ENCODE measurements at regions not wholly inside any gene's neighbourhood (a gene's known extent, or its start where the extent isn't known, plus 50 kb on each side); places are given as distances from the start of the nearest gene placed in this dataset.
"Not testable (repeated sequence)": the region's sequence is repeated elsewhere in the genome, so short reads cannot be mapped to it uniquely, and the experiment has no call there.

- DNase-seq, result no peak
Measured at GRCh38 chr16:48105976-48106375, 49.8 kb downstream of the ABCC12 start.

- no peak for DNase-seq
Measured at GRCh38 chr16:48105456-48105855, 50.3 kb downstream of the ABCC12 start.

GRCh38 chr16:48103591-48103990, 52.2 kb downstream of the ABCC12 start:
- DNase-seq, result no peak

- no peak for DNase-seq
Measured at GRCh38 chr16:48102083-48103008, 53.4 kb downstream of the ABCC12 start.

- DNase-seq, result no peak
Measured at GRCh38 chr16:48101069-48101674, 54.6 kb downstream of the ABCC12 start.

- no peak for DNase-seq
Measured at GRCh38 chr16:48099455-48099854, 56.3 kb downstream of the ABCC12 start.

- no peak for DNase-seq
Measured at GRCh38 chr16:48098472-48098871, 57.3 kb downstream of the ABCC12 start.

- DNase-seq, result no peak
Measured at GRCh38 chr16:48091117-48091516, 64.7 kb downstream of the ABCC12 start.

- DNase-seq, result no peak
Measured at GRCh38 chr16:48089053-48089792, 66.6 kb downstream of the ABCC12 start.

- no peak for DNase-seq
Measured at GRCh38 chr16:48087639-48088038, 68.2 kb downstream of the ABCC12 start.

GRCh38 chr16:48086422-48086821, 69.4 kb downstream of the ABCC12 start:
- DNase-seq, result no peak

GRCh38 chr16:48085729-48086128, 70.1 kb downstream of the ABCC12 start:
- no peak for DNase-seq

- no peak for DNase-seq
Measured at GRCh38 chr16:48084826-48085225, 71.0 kb downstream of the ABCC12 start.

- DNase-seq, result no peak
Measured at GRCh38 chr16:48082516-48082915, 73.3 kb downstream of the ABCC12 start.

GRCh38 chr16:48081656-48082055, 74.1 kb downstream of the ABCC12 start:
- no peak for DNase-seq

GRCh38 chr16:48076455-48077012, 79.3 kb downstream of the ABCC12 start:
- no peak for DNase-seq

- no peak for DNase-seq
Measured at GRCh38 chr16:48075398-48075797, 80.4 kb downstream of the ABCC12 start.

- no peak for DNase-seq
Measured at GRCh38 chr16:48067388-48067787, 88.4 kb downstream of the ABCC12 start.

- no peak for DNase-seq
Measured at GRCh38 chr16:48064971-48065370, 90.8 kb downstream of the ABCC12 start.

- no peak for DNase-seq
Measured at GRCh38 chr16:48062681-48063080, 93.1 kb downstream of the ABCC12 start.

GRCh38 chr16:48059936-48060335, 95.9 kb downstream of the ABCC12 start:
- no peak for DNase-seq

GRCh38 chr16:48059190-48059589, 96.6 kb downstream of the ABCC12 start:
- DNase-seq, result not testable (repeated sequence)

GRCh38 chr16:48057048-48057447, 98.7 kb downstream of the ABCC12 start:
- no peak for DNase-seq

Data from midbrain (tissue), 1 donor.